ENCODE measurements at regions not wholly inside any gene's neighbourhood (a gene's known extent, or its start where the extent isn't known, plus 50 kb on each side); places are given as distances from the start of the nearest gene placed in this dataset.

GRCh38 chrX:2588049-2588448 is 87.3 kb upstream of the DHRSX start:
- Histone ChIP-seq H3K9me2 (ENCODE audit: insufficient read depth) (no peaks in the 10 kb centered on the region), H3K79me2 (replicated peaks; ENCODE audit: insufficient read depth) (no peaks in the 10 kb centered on the region), H4K20me1 (replicated peaks; ENCODE audit: insufficient read depth) (no peaks in the 10 kb centered on the region), H3K36me3 (ENCODE audit: insufficient read depth) (no peaks in the 10 kb centered on the region; the same call in 1 of the 2 replicates), H3K27me3 (ENCODE audit: insufficient read depth) (peaks cover 29% of the 10 kb centered on the region), H3K4me1 (ENCODE audit: insufficient read depth) (peaks cover 35% of the 10 kb centered on the region), H3K4me2 (no peak overlapping the region), H3F3A (replicated peaks; ENCODE audit: low read depth) (peaks cover 10% of the 10 kb centered on the region), H3K27ac (ENCODE audit: low read depth) (no peak overlapping the region), H2AFZ (no peak overlapping the region), H3K4me3 (no peak overlapping the region)
- H3K27ac Mint-ChIP-seq: no peak overlapping the region
- H3K4me1 Mint-ChIP-seq: peaks cover 27% of the 10 kb centered on the region
- TF ChIP-seq ZNF331 (CRISPR knock-in tag; IDR thresholded peaks at IDR 0.05; ENCODE audit: low read depth): no peak
- no peak for TF ChIP-seq POLR2AphosphoS5 (IDR thresholded peaks at IDR 0.05; ENCODE audit: low read depth)
- no peak for TF ChIP-seq CTCF (conservative IDR thresholded peaks at IDR 0.05; ENCODE audit: low read depth in 2 of 2)
- no peak for TF ChIP-seq EZH2 (IDR thresholded peaks at IDR 0.05; ENCODE audit: low read depth, unreplicated experiment)
- no peak for DNase-seq (ENCODE audit: low spot score)
- H3K27me3 Mint-ChIP-seq (ENCODE audit: insufficient read depth, low read depth, poor library complexity): peaks cover 27% of the 10 kb centered on the region
- no peak overlapping the region for H3K4me3 Mint-ChIP-seq
- ATAC-seq: no peak
- no peaks in the 10 kb centered on the region; the same call in 2 of the 3 replicates for H3K36me3 Mint-ChIP-seq (ENCODE audit: low read depth)
- H3K9me3 Mint-ChIP-seq: peaks cover 3% of the 10 kb centered on the region; the same call in 1 of the 3 replicates

- no peak for DNase-seq (ENCODE audit: low spot score)
- Histone ChIP-seq H3K79me2 (replicated peaks; ENCODE audit: insufficient read depth) (no peaks in the 10 kb centered on the region), H3K4me1 (ENCODE audit: insufficient read depth) (peaks cover 35% of the 10 kb centered on the region), H3K4me2 (no peak overlapping the region), H3K9me2 (ENCODE audit: insufficient read depth) (no peaks in the 10 kb centered on the region), H3K27ac (ENCODE audit: low read depth) (no peak overlapping the region), H3K36me3 (ENCODE audit: insufficient read depth) (no peaks in the 10 kb centered on the region; the same call in 1 of the 2 replicates), H3F3A (replicated peaks; ENCODE audit: low read depth) (peaks cover 8% of the 10 kb centered on the region), H4K20me1 (replicated peaks; ENCODE audit: insufficient read depth) (no peaks in the 10 kb centered on the region), H3K4me3 (no peak overlapping the region), H3K27me3 (ENCODE audit: insufficient read depth) (peaks cover 38% of the 10 kb centered on the region), H2AFZ (no peak overlapping the region)
- H3K27ac Mint-ChIP-seq: no peak overlapping the region
- no peak overlapping the region for H3K4me3 Mint-ChIP-seq
- ATAC-seq: no peak
- peaks cover 36% of the 10 kb centered on the region for H3K27me3 Mint-ChIP-seq (ENCODE audit: insufficient read depth, low read depth, poor library complexity)
- peaks cover 3% of the 10 kb centered on the region; the same call in 1 of the 3 replicates for H3K9me3 Mint-ChIP-seq
- no peaks in the 10 kb centered on the region for H3K36me3 Mint-ChIP-seq (ENCODE audit: low read depth)
- H3K4me1 Mint-ChIP-seq: peaks cover 29% of the 10 kb centered on the region
- no peak for TF ChIP-seq ZNF462 (CRISPR knock-in tag; IDR thresholded peaks at IDR 0.05)
- no peak for TF ChIP-seq EZH2phosphoT487 (IDR thresholded peaks at IDR 0.05; ENCODE audit: unreplicated experiment)
- no peak for TF ChIP-seq CREB1 (CRISPR knock-in tag; IDR thresholded peaks at IDR 0.05; ENCODE audit: low read depth)
- no peak for TF ChIP-seq ETS1 (IDR thresholded peaks at IDR 0.05)
- TF ChIP-seq NANOG (IDR thresholded peaks at IDR 0.05; ENCODE audit: borderline replicate concordance): no peak
- no peak for TF ChIP-seq ZNF331 (CRISPR knock-in tag; IDR thresholded peaks at IDR 0.05; ENCODE audit: low read depth)
- TF ChIP-seq ZNF114 (CRISPR knock-in tag; IDR thresholded peaks at IDR 0.05): no peak
- TF ChIP-seq EZH2 (IDR thresholded peaks at IDR 0.05; ENCODE audit: low read depth, unreplicated experiment): no peak
- no peak for TF ChIP-seq STAT1 (IDR thresholded peaks at IDR 0.05; ENCODE audit: unreplicated experiment)
- TF ChIP-seq JUNB (IDR thresholded peaks at IDR 0.05; ENCODE audit: unreplicated experiment): no peak
Observed at GRCh38 chrX:2587146-2587545, 86.4 kb upstream of the DHRSX start.
